Endothelial cell of umbilical vein (primary cell): ENCODE measurements at regions not wholly inside any gene's neighbourhood (a gene's known extent, or its start where the extent isn't known, plus 50 kb on each side); places are given as distances from the start of the nearest gene placed in this dataset.
"Not testable (repeated sequence)": the region's sequence is repeated elsewhere in the genome, so short reads cannot be mapped to it uniquely, and the experiment has no call there.

Experiments
- CTCF ChIP-seq, 2 donors: IDR thresholded peaks; 1 replicate in 1 of 2; 2 replicates in 1 of 2; pipeline ENCODE4 v1.5.1; 2011; ENCODE audit warnings: low read length in 2 of 2, mild to moderate bottlenecking in 2 of 2, moderate library complexity in 2 of 2, control low read depth in 1 of 2, inconsistent platforms in 1 of 2, low read depth in 1 of 2; ENCODE audit not compliant: insufficient read depth in 1 of 2; ENCODE audit errors: extremely low read depth in 1 of 2
- EZH2 ChIP-seq: IDR thresholded peaks from 2 replicates; pipeline ENCODE4 v1.6.1; 2012; ENCODE audit warnings: borderline replicate concordance, low read depth, mild to moderate bottlenecking, moderate library complexity, low read length, inconsistent platforms; ENCODE audit not compliant: severe bottlenecking

DNA sequence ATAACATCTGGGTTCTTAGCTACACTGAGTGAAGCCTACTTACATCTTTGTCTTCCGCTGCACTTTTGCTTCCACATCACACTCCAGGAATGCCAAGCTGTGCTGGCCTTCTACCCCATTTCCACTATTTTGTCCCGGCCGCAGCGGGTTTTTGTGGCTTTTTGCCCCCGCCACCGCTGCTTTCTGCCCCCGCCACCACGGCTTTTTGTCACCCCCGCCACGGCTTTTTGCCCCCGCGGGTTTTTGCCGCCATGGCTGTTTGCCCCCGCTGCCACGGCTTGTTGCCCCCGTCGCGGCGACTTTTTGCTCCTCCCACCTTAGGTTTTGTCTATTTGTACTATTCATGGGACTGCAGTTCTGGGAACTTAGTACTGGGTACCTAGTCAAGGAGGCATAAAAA lies 875.4 kb downstream of the ZNF37A start:
- TF ChIP-seq CTCF (IDR thresholded peaks at IDR 0.05; ENCODE audit: extremely low read depth in 1 of 2, insufficient read depth in 1 of 2, low read depth in 1 of 2, low read length in 2 of 2); EZH2: not testable (repeated sequence)
